PFSK-1 (cell line): ENCODE measurements at regions not wholly inside any gene's neighbourhood (a gene's known extent, or its start where the extent isn't known, plus 50 kb on each side); places are given as distances from the start of the nearest gene placed in this dataset.

Experiments
- FOXP2 ChIP-seq: optimal IDR thresholded peaks from 2 replicates; pipeline ENCODE3; 2011; ENCODE audit warnings: borderline replicate concordance, control low read depth, inconsistent platforms; ENCODE audit not compliant: insufficient read depth; ENCODE audit errors: extremely low read length, extremely low read depth
- POLR2AphosphoS5 ChIP-seq: IDR thresholded peaks from 2 replicates; pipeline ENCODE4 v1.6.1; 2012; ENCODE audit warnings: low read depth, mild to moderate bottlenecking, control low read depth, low read length, moderate library complexity
- REST ChIP-seq, 2 experiments: IDR thresholded peaks; 2 replicates each; pipeline versions ENCODE4 v1.6.1 to v1.8.0; 2011 to 2012; ENCODE audit warnings: low read depth in 2 of 2, low read length in 2 of 2, control low read depth in 1 of 2, inconsistent platforms in 1 of 2, mild to moderate bottlenecking in 1 of 2, moderate library complexity in 1 of 2; ENCODE audit not compliant: insufficient read depth in 1 of 2
- SIN3A ChIP-seq: IDR thresholded peaks from 2 replicates; pipeline ENCODE4 v1.6.1; 2012; ENCODE audit warnings: mild to moderate bottlenecking, low read length, moderate library complexity, borderline replicate concordance; ENCODE audit not compliant: insufficient read depth
- TAF1 ChIP-seq: IDR thresholded peaks from 2 replicates; pipeline ENCODE4 v1.6.1; 2012; ENCODE audit warnings: low read length, control low read depth, borderline replicate concordance; ENCODE audit not compliant: insufficient read depth

GRCh38 chr20:22320245-22320915 lies 264.0 kb downstream of the FOXA2 start:
- no peak for TF ChIP-seq TAF1
- TF ChIP-seq REST (IDR thresholded peaks at IDR 0.05; ENCODE audit: insufficient read depth in 1 of 2, low read depth in 2 of 2, low read length in 2 of 2) = no peak
- no peak for TF ChIP-seq FOXP2
- no peak for TF ChIP-seq SIN3A
- no peak for TF ChIP-seq POLR2AphosphoS5

GRCh38 chr20:22315771-22316170 lies 268.6 kb downstream of the FOXA2 start:
- no peak for TF ChIP-seq SIN3A
- no peak for TF ChIP-seq POLR2AphosphoS5
- TF ChIP-seq TAF1 = no peak
- no peak for TF ChIP-seq REST (IDR thresholded peaks at IDR 0.05; ENCODE audit: insufficient read depth in 1 of 2, low read depth in 2 of 2, low read length in 2 of 2)
- TF ChIP-seq FOXP2 = no peak

GRCh38 chr20:22315073-22315472 lies 269.3 kb downstream of the FOXA2 start:
- no peak for TF ChIP-seq REST (IDR thresholded peaks at IDR 0.05; ENCODE audit: insufficient read depth in 1 of 2, low read depth in 2 of 2, low read length in 2 of 2)
- TF ChIP-seq SIN3A = no peak
- no peak for TF ChIP-seq FOXP2
- TF ChIP-seq TAF1 = no peak
- no peak for TF ChIP-seq POLR2AphosphoS5

- no peak for TF ChIP-seq POLR2AphosphoS5
- TF ChIP-seq SIN3A = no peak
These were observed 271.5 kb downstream of the FOXA2 start for GRCh38 chr20:22312744-22313346.

GRCh38 chr20:22308934-22309333 lies 275.4 kb downstream of the FOXA2 start:
- no peak for TF ChIP-seq REST (IDR thresholded peaks at IDR 0.05; ENCODE audit: insufficient read depth in 1 of 2, low read depth in 2 of 2, low read length in 2 of 2)
- no peak for TF ChIP-seq POLR2AphosphoS5
- no peak for TF ChIP-seq FOXP2
- TF ChIP-seq TAF1 = no peak
- no peak for TF ChIP-seq SIN3A
